Caco-2 (cell line): ENCODE measurements at regions not wholly inside any gene's neighbourhood (a gene's known extent, or its start where the extent isn't known, plus 50 kb on each side); places are given as distances from the start of the nearest gene placed in this dataset.

ENCODE experiments used
- BruUV-seq: library from RNA; stranded (reverse); fragments of 400-500 nt; replicated peaks from 2 replicates; lab custom pipeline; 2021; lab: Mats Ljungman, UMichigan
- CTCF ChIA-PET: fragments of 300-600 bp; sonication (Branson Sonifier 250); formaldehyde crosslinking; loops from one replicate; lab custom pipeline; 2022; ENCODE audit warnings: antibody characterized with exemption; lab: Charles Lee
- POLR2A ChIA-PET: fragments of 300-600 bp; sonication (Branson Sonifier 250); formaldehyde crosslinking; loops from one replicate; lab custom pipeline; 2022; ENCODE audit warnings: antibody characterized with exemption; lab: Charles Lee
- DNase-seq, 2 experiments: peaks; one replicate each; pipeline versions ENCODE4 v3.0.0 to v3.0.0-alpha.2; 2020 to 2022
- H3K27me3 ChIP-seq: replicated peaks from 2 replicates; pipeline ENCODE4 v1.6.0; 2011; ENCODE audit warnings: low read length; ENCODE audit not compliant: control insufficient read depth, insufficient read depth
- H3K36me3 ChIP-seq: 2 replicates; pipeline ENCODE4 v1.5.1; 2011; ENCODE audit warnings: low read length; ENCODE audit not compliant: control insufficient read depth, insufficient read depth
- H3K4me1 ChIP-seq: fragments of 250-450 bp; sonication (Bioruptor Pico); 2 replicates; pipeline ENCODE4 v1.5.1; 2020; ENCODE audit warnings: mild to moderate bottlenecking
- H3K4me3 ChIP-seq: 2 replicates; pipeline ENCODE4 v1.5.1; 2011; ENCODE audit warnings: low read depth, mild to moderate bottlenecking, control low read depth, low read length
- H3K9me3 ChIP-seq: fragments of 250-450 bp; sonication (Bioruptor Pico); 2 replicates; pipeline ENCODE4 v1.5.1; 2020; ENCODE audit warnings: mild to moderate bottlenecking, moderate library complexity
- H3K27ac Mint-ChIP-seq: one replicate; pipeline ENCODE4 v1.8.0; 2022; ENCODE audit warnings: mixed read lengths; ENCODE audit not compliant: unreplicated experiment
- H3K27me3 Mint-ChIP-seq: one replicate; pipeline ENCODE4 v1.8.0; 2022; ENCODE audit warnings: mixed read lengths; ENCODE audit not compliant: insufficient read depth, unreplicated experiment
- H3K36me3 Mint-ChIP-seq: one replicate; pipeline ENCODE4 v1.8.0; 2022; ENCODE audit warnings: mild to moderate bottlenecking, mixed read lengths; ENCODE audit not compliant: insufficient read depth, unreplicated experiment
- H3K4me1 Mint-ChIP-seq: one replicate; pipeline ENCODE4 v1.8.0; 2022; ENCODE audit warnings: low read depth, mixed read lengths; ENCODE audit not compliant: unreplicated experiment
- H3K4me3 Mint-ChIP-seq: one replicate; pipeline ENCODE4 v1.8.0; 2022; ENCODE audit warnings: mild to moderate bottlenecking, moderate library complexity, mixed read lengths; ENCODE audit not compliant: unreplicated experiment
- H3K9me3 Mint-ChIP-seq: one replicate; pipeline ENCODE4 v1.8.0; 2022; ENCODE audit warnings: mixed read lengths; ENCODE audit not compliant: unreplicated experiment
- intact Hi-C: fragments of 100-400 bp; cut with micrococcal nuclease; formaldehyde crosslinking; loops from one replicate; pipeline ENCODE4 v1.10.0; 2022; ENCODE audit not compliant: unreplicated experiment
- TF ChIP-seq, protein P1 (sequence below), 2 experiments: fragments of 200-600 bp in 1 of 2; IDR thresholded peaks; 1 replicate in 1 of 2; 2 replicates in 1 of 2; pipeline versions ENCODE4 v1.5.1 to v1.8.0; 2011 to 2022; ENCODE audit warnings: antibody characterized with exemption in 1 of 2, control low read depth in 1 of 2, inconsistent platforms in 1 of 2, low read depth in 1 of 2, low read length in 1 of 2, mild to moderate bottlenecking in 1 of 2, moderate library complexity in 1 of 2; ENCODE audit not compliant: insufficient read depth in 1 of 2, severe bottlenecking in 1 of 2, unreplicated experiment in 1 of 2

DNA sequence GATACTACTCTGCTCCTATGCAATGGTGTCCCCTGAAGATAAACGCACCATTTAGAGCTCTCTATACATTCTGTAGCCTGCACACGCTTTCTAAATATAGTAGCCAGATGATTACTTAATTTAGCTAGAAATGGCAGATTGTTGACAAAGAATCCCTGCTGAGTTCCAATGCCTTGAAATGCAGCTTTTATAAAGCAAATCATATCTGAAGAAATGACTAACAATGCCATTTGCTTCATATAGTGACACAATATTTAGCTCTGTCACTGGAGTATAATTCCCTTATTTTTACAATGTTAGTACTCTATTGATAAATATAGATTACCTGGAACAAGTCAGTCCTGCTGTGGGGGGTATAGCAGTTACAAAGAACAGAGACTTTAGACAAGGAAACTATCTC lies 166.2 kb downstream of the CDCA7 start:
- Histone ChIP-seq H3K27me3 (no peaks in the 10 kb centered on the region), H3K4me1 (no peaks in the 10 kb centered on the region), H3K9me3 (peaks cover 9% of the 10 kb centered on the region; the same call in 1 of the 2 replicates), H3K36me3 (no peaks in the 10 kb centered on the region), H3K4me3 (no peak overlapping the region)
- Mint-ChIP-seq H3K4me3 (no peak overlapping the region), H3K9me3 (peaks cover 25% of the 10 kb centered on the region), H3K27me3 (no peaks in the 10 kb centered on the region), H3K4me1 (peaks cover 6% of the 10 kb centered on the region), H3K27ac (no peak overlapping the region), H3K36me3 (no peaks in the 10 kb centered on the region)
- no peak for DNase-seq
- TF ChIP-seq, protein P1, sequence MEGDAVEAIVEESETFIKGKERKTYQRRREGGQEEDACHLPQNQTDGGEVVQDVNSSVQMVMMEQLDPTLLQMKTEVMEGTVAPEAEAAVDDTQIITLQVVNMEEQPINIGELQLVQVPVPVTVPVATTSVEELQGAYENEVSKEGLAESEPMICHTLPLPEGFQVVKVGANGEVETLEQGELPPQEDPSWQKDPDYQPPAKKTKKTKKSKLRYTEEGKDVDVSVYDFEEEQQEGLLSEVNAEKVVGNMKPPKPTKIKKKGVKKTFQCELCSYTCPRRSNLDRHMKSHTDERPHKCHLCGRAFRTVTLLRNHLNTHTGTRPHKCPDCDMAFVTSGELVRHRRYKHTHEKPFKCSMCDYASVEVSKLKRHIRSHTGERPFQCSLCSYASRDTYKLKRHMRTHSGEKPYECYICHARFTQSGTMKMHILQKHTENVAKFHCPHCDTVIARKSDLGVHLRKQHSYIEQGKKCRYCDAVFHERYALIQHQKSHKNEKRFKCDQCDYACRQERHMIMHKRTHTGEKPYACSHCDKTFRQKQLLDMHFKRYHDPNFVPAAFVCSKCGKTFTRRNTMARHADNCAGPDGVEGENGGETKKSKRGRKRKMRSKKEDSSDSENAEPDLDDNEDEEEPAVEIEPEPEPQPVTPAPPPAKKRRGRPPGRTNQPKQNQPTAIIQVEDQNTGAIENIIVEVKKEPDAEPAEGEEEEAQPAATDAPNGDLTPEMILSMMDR (IDR thresholded peaks at IDR 0.05; ENCODE audit: insufficient read depth in 1 of 2, low read depth in 1 of 2, low read length in 1 of 2, severe bottlenecking in 1 of 2, unreplicated experiment in 1 of 2) = no peak
- intact Hi-C loops = no loop called here
- CTCF ChIA-PET = no interaction called here
- POLR2A ChIA-PET = no interaction called here
- no TSS peak for BruUV-seq

DNA sequence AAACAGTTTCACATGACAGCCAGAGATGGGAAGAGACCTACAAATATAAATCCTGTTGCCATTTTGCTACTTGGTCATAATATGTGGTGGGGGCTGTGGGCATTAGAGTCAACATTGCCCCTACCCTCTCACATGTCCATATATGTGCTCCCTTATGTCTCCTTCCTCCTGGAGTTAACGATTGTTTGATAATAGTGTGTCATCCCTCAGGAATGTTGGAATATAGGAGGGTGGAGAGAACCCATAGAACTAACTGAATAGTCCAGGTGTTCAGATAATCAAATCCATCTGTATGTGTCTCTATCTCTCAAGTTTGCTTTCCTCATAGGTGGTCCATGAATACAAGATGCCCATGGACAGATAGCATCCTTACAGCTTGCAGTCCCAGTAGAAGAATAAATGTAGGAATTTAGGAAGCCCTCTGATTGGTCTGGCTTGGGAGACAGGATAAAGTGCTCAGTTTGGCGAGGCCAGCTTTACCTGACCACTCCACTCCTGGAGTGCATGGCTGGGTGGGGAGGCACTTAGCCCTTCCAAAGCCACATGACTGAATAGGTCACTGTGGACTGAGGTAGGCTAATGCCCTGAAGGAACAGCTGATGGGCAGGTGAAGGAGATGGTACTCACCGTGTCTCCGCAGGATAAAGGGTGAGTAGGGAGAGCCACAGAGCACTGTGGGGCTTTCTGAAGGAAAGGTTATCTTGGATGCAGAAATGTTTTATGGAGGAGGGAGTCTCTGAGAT lies 166.9 kb downstream of the CDCA7 start:
- H3K27me3 Mint-ChIP-seq = no peaks in the 10 kb centered on the region
- intact Hi-C loops = no loop called here
- no peak overlapping the region for H3K27ac Mint-ChIP-seq
- no peak for DNase-seq
- Histone ChIP-seq H3K27me3 (no peaks in the 10 kb centered on the region), H3K9me3 (peaks cover 9% of the 10 kb centered on the region; the same call in 1 of the 2 replicates), H3K36me3 (no peaks in the 10 kb centered on the region), H3K4me1 (no peaks in the 10 kb centered on the region), H3K4me3 (no peak overlapping the region)
- H3K36me3 Mint-ChIP-seq = no peaks in the 10 kb centered on the region
- peaks cover 6% of the 10 kb centered on the region for H3K4me1 Mint-ChIP-seq
- BruUV-seq = no TSS peak
- H3K4me3 Mint-ChIP-seq = no peak overlapping the region
- peaks cover 25% of the 10 kb centered on the region for H3K9me3 Mint-ChIP-seq
- TF ChIP-seq, protein P1 (IDR thresholded peaks at IDR 0.05; ENCODE audit: insufficient read depth in 1 of 2, low read depth in 1 of 2, low read length in 1 of 2, severe bottlenecking in 1 of 2, unreplicated experiment in 1 of 2) = no peak
- CTCF ChIA-PET = no interaction called here
- POLR2A ChIA-PET = no interaction called here

DNA sequence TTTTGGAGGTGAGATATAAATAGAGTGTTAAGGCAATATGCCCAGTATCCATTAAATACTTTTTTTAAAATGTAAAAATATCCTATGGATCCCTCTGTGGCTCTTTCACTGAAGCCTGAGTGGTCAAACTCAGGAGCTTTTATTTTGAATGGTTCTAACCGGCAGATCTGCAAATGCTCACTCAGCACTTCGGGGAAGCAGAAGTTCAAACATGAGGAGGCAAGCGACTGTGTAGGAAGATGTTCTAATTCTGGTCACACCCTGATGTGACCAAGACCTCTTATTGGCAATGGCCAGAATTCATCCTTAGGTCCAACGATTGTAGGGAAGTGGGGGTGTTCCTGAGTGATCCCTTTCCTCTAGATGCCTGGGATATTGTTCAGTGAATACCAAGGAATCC lies 168.8 kb downstream of the CDCA7 start:
- no peak overlapping the region for H3K4me3 Mint-ChIP-seq
- ChIA-PET CTCF (no interaction called here), POLR2A (no interaction called here)
- H3K27ac Mint-ChIP-seq = no peak overlapping the region
- intact Hi-C loops = no loop called here
- H3K27me3 Mint-ChIP-seq = no peaks in the 10 kb centered on the region
- TF ChIP-seq, protein P1 (IDR thresholded peaks at IDR 0.05; ENCODE audit: insufficient read depth in 1 of 2, low read depth in 1 of 2, low read length in 1 of 2, severe bottlenecking in 1 of 2, unreplicated experiment in 1 of 2) = no peak
- Histone ChIP-seq H3K4me1 (no peaks in the 10 kb centered on the region), H3K27me3 (no peaks in the 10 kb centered on the region), H3K36me3 (no peaks in the 10 kb centered on the region), H3K9me3 (no peaks in the 10 kb centered on the region), H3K4me3 (no peak overlapping the region)
- H3K4me1 Mint-ChIP-seq = peaks cover 6% of the 10 kb centered on the region
- DNase-seq = no peak
- BruUV-seq = no TSS peak
- H3K36me3 Mint-ChIP-seq = no peaks in the 10 kb centered on the region
- H3K9me3 Mint-ChIP-seq = peaks cover 6% of the 10 kb centered on the region
